ENCODE measurements at regions not wholly inside any gene's neighbourhood (a gene's known extent, or its start where the extent isn't known, plus 50 kb on each side); places are given as distances from the start of the nearest gene placed in this dataset.

DNA sequence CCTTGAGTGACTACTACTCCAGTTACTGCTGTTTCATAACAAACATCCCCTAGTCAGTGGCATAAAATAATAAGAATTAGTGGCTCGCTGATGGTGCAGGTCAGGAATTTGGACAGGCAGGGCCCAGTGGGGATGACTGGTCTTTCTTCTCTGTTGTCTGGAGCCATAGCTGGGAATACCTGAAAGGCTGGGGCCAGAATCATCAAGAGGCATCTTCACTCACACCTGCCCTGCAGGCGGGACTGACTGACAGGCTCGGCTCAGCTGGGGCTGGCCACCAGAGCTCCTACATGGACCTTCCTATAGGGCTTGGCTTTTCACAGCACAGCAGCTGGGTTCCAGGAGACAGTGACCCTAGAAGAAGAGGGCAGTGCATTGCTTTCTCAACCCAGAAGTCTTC is 148.8 kb upstream of the ATP10A start:
- POLR2A ChIA-PET: no interaction called here
- H3K27ac Mint-ChIP-seq: no peak overlapping the region
- CTCF ChIA-PET: no interaction called here
- ATAC-seq (no peak), DNase-seq (no peak)
- TF ChIP-seq, protein P1, sequence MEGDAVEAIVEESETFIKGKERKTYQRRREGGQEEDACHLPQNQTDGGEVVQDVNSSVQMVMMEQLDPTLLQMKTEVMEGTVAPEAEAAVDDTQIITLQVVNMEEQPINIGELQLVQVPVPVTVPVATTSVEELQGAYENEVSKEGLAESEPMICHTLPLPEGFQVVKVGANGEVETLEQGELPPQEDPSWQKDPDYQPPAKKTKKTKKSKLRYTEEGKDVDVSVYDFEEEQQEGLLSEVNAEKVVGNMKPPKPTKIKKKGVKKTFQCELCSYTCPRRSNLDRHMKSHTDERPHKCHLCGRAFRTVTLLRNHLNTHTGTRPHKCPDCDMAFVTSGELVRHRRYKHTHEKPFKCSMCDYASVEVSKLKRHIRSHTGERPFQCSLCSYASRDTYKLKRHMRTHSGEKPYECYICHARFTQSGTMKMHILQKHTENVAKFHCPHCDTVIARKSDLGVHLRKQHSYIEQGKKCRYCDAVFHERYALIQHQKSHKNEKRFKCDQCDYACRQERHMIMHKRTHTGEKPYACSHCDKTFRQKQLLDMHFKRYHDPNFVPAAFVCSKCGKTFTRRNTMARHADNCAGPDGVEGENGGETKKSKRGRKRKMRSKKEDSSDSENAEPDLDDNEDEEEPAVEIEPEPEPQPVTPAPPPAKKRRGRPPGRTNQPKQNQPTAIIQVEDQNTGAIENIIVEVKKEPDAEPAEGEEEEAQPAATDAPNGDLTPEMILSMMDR (IDR thresholded peaks at IDR 0.05): no peak
- no peaks in the 10 kb centered on the region for H3K36me3 Mint-ChIP-seq (ENCODE audit: low read depth)
- intact Hi-C loops (cut with micrococcal nuclease): no loop called here
- peaks cover 5% of the 10 kb centered on the region for H3K27me3 Mint-ChIP-seq
- H3K4me3 Mint-ChIP-seq: no peak overlapping the region
- H3K9me3 Mint-ChIP-seq: no peaks in the 10 kb centered on the region
- no peaks in the 10 kb centered on the region for H3K4me1 Mint-ChIP-seq (ENCODE audit: low read depth)

- POLR2A ChIA-PET: no interaction called here
- Mint-ChIP-seq H3K27me3 (no peaks in the 10 kb centered on the region), H3K36me3 (ENCODE audit: low read depth) (no peaks in the 10 kb centered on the region), H3K27ac (no peak overlapping the region), H3K4me3 (no peak overlapping the region), H3K4me1 (ENCODE audit: low read depth) (no peaks in the 10 kb centered on the region), H3K9me3 (no peaks in the 10 kb centered on the region)
- TF ChIP-seq, protein P1 (IDR thresholded peaks at IDR 0.05): no peak
- CTCF ChIA-PET: no interaction called here
- intact Hi-C loops (cut with micrococcal nuclease): no loop called here
- DNase-seq (no peak), ATAC-seq (no peak)
Measured at GRCh38 chr15:26007151-26007550, 144.0 kb upstream of the ATP10A start.

DNA sequence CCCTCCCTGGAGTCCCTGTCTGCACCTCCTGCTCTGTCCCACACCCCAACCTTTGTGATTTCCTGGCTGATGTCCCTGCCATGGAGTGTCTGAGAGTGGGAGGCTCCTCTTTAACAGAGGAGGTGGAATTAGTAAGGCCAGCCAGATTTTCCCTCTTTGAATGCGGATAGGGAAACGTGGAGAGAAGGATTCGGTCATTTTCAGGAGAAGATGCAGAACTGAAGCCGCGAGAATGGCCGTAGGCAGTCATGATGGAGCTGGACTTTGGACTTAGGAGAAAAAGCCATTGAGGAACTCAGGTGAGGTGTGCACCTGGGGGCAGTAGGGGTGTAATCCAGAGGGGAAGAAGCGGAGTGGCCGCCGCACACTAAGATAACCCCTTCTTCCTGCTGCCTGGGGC is 138.1 kb upstream of the ATP10A start:
- CTCF ChIA-PET: no interaction called here
- ATAC-seq: no peak
- intact Hi-C loops (cut with micrococcal nuclease): no loop called here
- H3K4me1 Mint-ChIP-seq (ENCODE audit: low read depth): no peaks in the 10 kb centered on the region
- H3K4me3 Mint-ChIP-seq: no peak overlapping the region
- POLR2A ChIA-PET: interaction anchor here (0.5 kb wide), 1 partner anchor 78 kb away, joined by 3 read pairs; no protein-coding TSS in a partner anchor
- DNase-seq: no peak
- H3K36me3 Mint-ChIP-seq (ENCODE audit: low read depth): no peaks in the 10 kb centered on the region
- H3K27ac Mint-ChIP-seq: no peak overlapping the region
- TF ChIP-seq, protein P1 (IDR thresholded peaks at IDR 0.05): no peak
- H3K27me3 Mint-ChIP-seq: peaks cover 2% of the 10 kb centered on the region
- peaks cover 2% of the 10 kb centered on the region for H3K9me3 Mint-ChIP-seq

DNA sequence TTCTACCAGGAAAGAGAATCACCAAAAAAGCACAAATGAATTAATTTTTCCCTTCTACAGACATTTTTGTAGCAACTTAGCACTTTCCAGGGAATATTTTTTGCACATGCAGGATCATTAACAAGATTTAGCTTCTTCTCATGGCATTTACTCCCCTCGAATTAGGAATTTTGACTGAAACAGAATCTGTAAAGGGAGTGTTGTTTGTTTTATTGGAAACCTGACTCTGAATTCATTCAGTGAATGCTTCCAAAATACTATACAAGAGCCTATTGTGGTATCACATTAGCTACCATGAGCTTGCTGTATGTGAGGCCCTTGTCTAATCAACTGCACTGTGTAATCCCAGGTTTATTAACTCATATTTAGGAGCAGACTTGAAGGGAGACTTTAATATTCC is 130.4 kb upstream of the ATP10A start:
- CTCF ChIA-PET: no interaction called here
- intact Hi-C loops (cut with micrococcal nuclease): no loop called here
- ATAC-seq (no peak), DNase-seq (no peak)
- Mint-ChIP-seq H3K9me3 (peaks cover 2% of the 10 kb centered on the region), H3K27me3 (peaks cover 2% of the 10 kb centered on the region), H3K4me3 (no peak overlapping the region), H3K4me1 (ENCODE audit: low read depth) (no peaks in the 10 kb centered on the region), H3K36me3 (ENCODE audit: low read depth) (no peaks in the 10 kb centered on the region), H3K27ac (no peak overlapping the region)
- POLR2A ChIA-PET: interaction anchor here (1.1 to 1.6 kb wide), 2 partner anchors 10 to 38 kb away, joined by 3 read pairs; no protein-coding TSS in a partner anchor
- TF ChIP-seq, protein P1 (IDR thresholded peaks at IDR 0.05): no peak

GRCh38 chr15:25990220-25990619 is 127.1 kb upstream of the ATP10A start:
- CTCF ChIA-PET: no interaction called here
- Mint-ChIP-seq H3K27ac (no peak overlapping the region), H3K27me3 (no peaks in the 10 kb centered on the region), H3K9me3 (no peaks in the 10 kb centered on the region), H3K4me1 (ENCODE audit: low read depth) (no peaks in the 10 kb centered on the region), H3K36me3 (ENCODE audit: low read depth) (no peaks in the 10 kb centered on the region), H3K4me3 (no peak overlapping the region)
- no peak for ATAC-seq
- intact Hi-C loops (cut with micrococcal nuclease): no loop called here
- no peak for DNase-seq
- TF ChIP-seq, protein P1 (IDR thresholded peaks at IDR 0.05): no peak
- POLR2A ChIA-PET: no interaction called here
